HG03439 (cell line): ENCODE measurements at regions not wholly inside any gene's neighbourhood (a gene's known extent, or its start where the extent isn't known, plus 50 kb on each side); places are given as distances from the start of the nearest gene placed in this dataset.

ENCODE experiments used
- ATAC-seq: cut with Tn5 transposase; IDR thresholded peaks from one replicate; pipeline ENCODE4 v1.9.1; 2021; ENCODE audit warnings: mild to moderate bottlenecking, moderate library complexity; ENCODE audit not compliant: unreplicated experiment

- no peak for ATAC-seq
These were observed 135.7 kb upstream of the STEAP4 start for GRCh38 chr7:88442413-88442812.

- ATAC-seq, result no peak
These were observed 130.4 kb upstream of the STEAP4 start for GRCh38 chr7:88437132-88437531.

GRCh38 chr7:88432301-88432700 is 125.6 kb upstream of the STEAP4 start:
- no peak for ATAC-seq

- ATAC-seq, result no peak
These were observed 125.2 kb upstream of the STEAP4 start for GRCh38 chr7:88431882-88432281.

GRCh38 chr7:88429382-88429781 is 122.7 kb upstream of the STEAP4 start:
- ATAC-seq, result no peak

- no peak for ATAC-seq
These were observed 95.8 kb upstream of the STEAP4 start for GRCh38 chr7:88402529-88402928.

- ATAC-seq, result peak; percentile 50
These were observed 94.4 kb upstream of the STEAP4 start for GRCh38 chr7:88401009-88401623.

- no peak for ATAC-seq
These were observed 93.1 kb upstream of the STEAP4 start for GRCh38 chr7:88399696-88400240.

- no peak for ATAC-seq
These were observed 92.3 kb upstream of the STEAP4 start for GRCh38 chr7:88399036-88399435.

GRCh38 chr7:88398459-88398858 is 91.8 kb upstream of the STEAP4 start:
- ATAC-seq, result no peak

GRCh38 chr7:88396948-88397322 is 90.2 kb upstream of the STEAP4 start:
- peak; percentile 25 for ATAC-seq

- ATAC-seq, result peak; percentile 59
These were observed 89.7 kb upstream of the STEAP4 start for GRCh38 chr7:88396295-88396947.

- ATAC-seq, result no peak
These were observed 89.0 kb upstream of the STEAP4 start for GRCh38 chr7:88395715-88396114.

GRCh38 chr7:88391247-88391646 is 84.6 kb upstream of the STEAP4 start:
- no peak for ATAC-seq

GRCh38 chr7:88387368-88387767 is 80.7 kb upstream of the STEAP4 start:
- ATAC-seq, result no peak

- no peak for ATAC-seq
These were observed 80.0 kb upstream of the STEAP4 start for GRCh38 chr7:88386665-88387156.

- ATAC-seq, result no peak
These were observed 70.7 kb upstream of the STEAP4 start for GRCh38 chr7:88377434-88377833.

- ATAC-seq, result no peak
These were observed 62.0 kb upstream of the STEAP4 start for GRCh38 chr7:88368686-88369085.

GRCh38 chr7:88366845-88367244 is 60.2 kb upstream of the STEAP4 start:
- ATAC-seq, result no peak

- no peak for ATAC-seq
These were observed 57.2 kb upstream of the STEAP4 start for GRCh38 chr7:88363869-88364268.

GRCh38 chr7:88363249-88363648 is 56.6 kb upstream of the STEAP4 start:
- no peak for ATAC-seq

GRCh38 chr7:88361357-88361756 is 54.7 kb upstream of the STEAP4 start:
- no peak for ATAC-seq
